Fibroblast of skin of right biceps (primary cell): ENCODE measurements at regions not wholly inside any gene's neighbourhood (a gene's known extent, or its start where the extent isn't known, plus 50 kb on each side); places are given as distances from the start of the nearest gene placed in this dataset.

ENCODE experiments used
- DNase-seq: peaks from one replicate; pipeline ENCODE4 v3.0.0-alpha.2; 2013

DNA sequence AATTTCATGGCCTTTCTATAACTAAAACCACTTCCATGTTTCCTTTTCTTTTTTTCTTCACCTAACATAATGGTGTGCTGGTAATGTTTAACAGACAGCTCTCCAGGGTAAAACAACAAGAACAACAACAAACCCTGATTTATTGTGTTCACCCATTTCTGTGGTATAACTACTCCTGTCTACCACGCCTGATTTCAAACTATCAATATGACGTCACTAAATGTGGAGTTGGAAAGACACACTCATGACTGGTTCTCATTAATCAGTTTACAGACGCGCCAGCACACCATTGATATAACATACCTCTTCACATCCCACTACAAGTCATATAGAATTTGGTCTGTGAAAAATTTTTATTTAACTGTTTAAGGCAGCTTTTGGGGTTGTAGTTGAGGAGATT, 142.9 kb downstream of the ARRDC3 start:
- DNase-seq: no peak

DNA sequence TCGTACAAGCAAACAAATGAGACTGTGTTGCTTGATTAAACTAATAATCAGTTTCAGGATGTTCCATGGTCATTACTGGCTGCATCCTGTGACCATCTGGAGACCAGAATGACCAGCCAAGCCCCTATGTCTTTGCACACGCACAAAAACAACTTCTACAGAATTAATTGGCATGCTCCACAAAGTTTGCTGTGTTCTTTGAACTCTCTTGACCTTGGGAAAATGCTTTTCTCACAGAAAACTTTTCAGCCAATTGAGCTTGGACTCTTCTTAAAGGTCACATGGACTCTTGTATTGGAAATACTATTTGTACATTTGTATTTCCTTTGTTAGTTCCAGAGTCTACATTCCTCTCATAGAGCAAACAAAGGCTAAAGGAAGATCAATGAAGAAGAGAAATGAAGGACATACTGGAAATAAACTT, 147.8 kb downstream of the ARRDC3 start:
- no peak for DNase-seq

DNA sequence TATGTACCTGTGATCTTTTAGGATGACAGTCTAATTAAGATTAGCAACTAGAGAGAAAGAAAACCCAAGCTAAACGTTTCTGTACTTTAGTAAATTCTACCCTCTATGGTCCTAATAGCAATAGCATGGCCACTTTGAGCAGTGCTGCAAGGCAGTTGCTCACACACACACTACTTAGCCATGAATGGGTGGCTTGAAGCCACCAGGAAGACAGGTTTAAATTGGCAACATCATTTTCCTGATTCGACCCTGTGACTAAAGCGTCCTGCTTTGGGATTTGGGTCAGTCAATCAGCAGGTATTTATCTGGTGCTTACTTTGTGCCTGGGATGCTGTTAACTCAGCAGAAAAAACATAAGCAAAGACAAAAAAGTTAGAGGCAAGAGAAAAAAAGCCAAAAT, 150.6 kb downstream of the ARRDC3 start:
- DNase-seq: no peak

DNA sequence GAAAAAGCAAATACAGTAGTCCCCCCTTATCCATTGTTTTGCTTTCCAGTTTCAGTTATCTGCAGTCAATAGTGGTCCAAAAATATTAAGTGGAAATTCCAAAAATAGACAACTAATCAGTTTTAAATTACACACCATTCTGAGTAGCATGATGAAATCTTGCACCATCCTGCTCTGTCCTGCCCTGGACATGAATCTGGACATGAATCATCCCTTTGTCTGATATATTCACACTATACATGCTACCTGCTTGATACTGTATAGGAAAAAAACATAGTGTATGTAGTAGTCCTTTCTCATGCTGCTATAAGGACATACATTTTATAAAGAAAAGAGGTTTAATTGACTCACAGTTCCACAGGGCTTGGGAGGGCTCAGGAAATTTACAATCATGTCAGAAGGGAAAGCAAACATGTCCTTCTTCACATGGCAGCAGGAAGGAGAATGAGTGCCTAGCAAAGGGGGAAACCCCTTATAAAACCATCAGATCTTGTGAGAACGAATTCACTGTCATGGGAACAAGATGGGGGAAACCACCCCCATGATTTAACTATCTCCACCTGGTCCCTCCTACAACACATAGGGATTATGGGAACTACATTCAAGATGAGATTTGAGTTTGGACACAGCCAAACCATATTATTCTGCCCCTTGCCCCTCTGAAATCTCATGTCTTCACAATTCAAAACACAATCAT, 153.9 kb downstream of the ARRDC3 start:
- peak; percentile 47 for DNase-seq

DNA sequence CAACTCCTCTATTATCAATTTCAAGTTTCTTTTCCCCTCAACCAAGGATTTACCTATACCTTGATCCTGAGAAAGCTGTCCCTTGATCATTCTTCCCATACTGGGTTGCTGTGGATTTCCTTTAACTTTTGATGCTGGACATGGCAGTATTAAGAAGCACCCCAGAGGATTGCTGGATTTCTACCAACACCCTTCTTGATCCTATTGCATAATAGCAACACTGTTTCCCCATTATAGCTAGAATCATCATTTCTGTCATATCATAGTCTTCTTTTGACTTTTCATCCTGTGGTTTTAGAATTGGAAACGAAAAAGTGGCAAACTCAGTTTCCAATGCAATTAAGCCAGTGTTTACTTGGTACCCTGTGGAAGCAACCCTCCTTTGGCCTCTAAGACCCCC, 154.9 kb downstream of the ARRDC3 start:
- DNase-seq: no peak

DNA sequence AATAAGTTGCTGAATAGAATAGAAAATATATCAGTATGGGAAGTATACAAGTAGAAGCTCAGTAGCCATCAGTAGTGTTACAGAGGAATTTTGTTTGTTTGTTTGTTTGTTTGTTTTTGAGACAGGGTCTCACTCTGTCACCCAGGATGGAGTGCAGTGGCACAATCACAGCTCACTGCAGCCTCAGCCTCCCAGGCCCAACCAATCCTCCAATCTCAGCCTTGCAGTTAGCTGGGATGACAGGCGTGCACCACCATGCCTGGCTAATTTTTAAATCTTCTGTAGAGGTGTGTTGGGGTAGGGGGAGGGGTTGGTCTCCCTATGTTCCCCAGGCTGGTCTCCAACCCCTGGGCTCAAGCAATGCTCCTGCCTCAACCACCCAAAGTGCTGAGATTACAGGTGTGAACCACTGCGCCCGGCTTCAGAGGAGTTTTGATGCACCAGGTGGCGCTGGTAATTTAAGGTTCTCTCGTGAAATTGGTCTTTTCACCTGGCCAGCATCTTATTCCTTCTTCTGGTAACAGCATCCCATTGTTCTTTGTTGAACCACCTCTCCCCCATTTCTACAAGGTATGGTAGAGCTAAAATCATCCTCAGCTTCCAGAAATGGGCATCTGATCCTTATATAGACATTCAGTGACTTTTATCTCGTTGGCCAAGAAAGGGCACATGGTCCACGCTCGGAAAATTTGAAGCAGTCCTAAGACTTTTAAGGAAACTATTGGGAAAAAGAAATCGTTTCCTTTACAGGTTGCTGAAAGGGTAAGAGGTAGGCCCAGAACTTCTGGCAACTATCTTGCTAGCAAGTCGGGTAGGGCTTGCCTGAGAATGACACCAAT, 157.1 kb downstream of the ARRDC3 start:
- no peak for DNase-seq

DNA sequence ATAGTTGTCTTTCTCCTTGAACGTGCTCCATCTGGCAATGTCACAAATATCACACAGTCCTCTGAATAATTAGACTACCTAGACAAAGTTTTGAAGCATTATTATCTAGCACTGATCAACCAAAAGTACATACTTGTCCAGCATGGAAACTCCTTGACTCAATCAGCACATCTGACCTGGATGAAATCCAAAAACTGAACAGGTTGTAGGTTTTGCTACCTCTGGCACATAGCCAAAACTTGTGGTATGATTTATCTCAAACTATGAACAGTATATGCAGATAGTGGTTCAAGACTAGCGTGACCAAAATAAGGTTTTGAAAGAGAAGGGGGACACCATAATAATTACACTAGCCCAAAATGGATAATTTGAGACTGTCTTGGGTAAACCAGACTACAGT, 158.1 kb downstream of the ARRDC3 start:
- no peak for DNase-seq

DNA sequence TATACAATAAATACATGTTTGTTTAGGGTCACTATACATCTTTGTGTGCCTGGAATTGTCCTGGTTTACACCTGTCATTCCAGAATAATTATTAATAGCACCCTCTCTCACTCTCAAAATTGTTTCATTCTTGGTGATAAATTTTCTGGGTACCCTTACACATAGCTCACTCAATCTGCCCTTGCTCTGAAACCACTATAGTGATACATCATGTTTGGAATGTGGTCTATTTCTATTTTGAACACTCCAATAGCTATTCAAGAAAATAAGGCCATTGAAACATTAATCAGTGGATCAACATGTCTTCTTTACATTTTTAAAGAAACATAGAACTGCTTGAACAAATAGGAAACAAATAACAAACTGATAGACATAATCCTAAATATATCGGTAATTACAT, 158.7 kb downstream of the ARRDC3 start:
- peak; percentile 63 for DNase-seq

DNA sequence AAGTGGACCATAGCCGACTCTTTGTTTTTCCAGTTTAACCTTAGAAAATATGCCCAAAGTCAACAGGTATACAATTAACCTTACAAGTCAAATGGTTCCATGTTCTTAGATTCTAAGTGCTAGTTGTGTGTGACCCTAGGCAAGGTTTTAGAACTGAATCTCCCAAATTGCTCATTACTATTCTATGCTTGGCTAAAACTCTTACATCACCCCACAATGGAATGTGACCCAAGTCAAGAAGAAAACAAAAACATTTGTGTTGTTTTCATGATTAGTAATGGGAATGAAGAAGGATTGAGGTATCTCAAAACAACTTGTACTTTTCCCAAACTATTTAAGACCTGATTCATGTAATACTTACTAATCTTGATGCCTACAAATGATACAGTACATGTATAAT, 159.2 kb downstream of the ARRDC3 start:
- DNase-seq: no peak

DNA sequence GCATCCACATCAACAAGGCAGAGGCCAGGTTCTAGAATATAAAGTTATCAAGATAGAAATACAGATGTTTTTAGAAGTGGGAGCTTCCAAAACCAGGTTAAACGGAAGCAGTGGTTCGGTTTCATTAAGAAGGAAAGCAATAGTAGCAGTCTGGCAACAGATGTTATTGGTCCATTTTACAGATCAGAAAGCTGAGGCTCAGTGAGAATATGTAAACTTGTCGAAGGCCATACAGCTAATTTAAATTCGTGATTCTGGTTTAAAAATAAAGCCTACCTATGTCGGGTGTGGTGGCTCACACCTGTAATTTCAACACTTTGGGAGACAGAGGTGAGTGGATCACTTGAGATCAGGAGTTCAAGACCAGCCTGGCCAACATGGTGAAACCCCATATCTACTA, 160.6 kb downstream of the ARRDC3 start:
- DNase-seq: no peak

DNA sequence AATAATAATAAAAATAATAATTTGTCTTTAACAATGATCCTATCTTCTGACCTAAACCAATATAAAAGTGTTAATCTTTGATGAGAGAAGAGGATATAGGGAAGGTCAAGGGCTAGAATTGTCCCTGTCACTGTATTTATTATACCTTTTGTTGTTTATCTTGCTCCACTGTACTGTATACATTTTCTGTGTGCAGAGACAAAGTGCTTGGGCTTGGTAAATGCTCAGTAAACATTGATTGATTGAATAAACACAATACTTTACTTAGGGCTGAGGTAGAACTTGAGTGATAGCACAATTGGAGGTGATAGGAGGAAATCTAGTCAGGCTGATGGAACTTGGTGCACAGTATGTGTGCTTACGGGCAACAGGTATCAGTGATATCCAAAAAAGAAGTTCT, 161.2 kb downstream of the ARRDC3 start:
- no peak for DNase-seq

DNA sequence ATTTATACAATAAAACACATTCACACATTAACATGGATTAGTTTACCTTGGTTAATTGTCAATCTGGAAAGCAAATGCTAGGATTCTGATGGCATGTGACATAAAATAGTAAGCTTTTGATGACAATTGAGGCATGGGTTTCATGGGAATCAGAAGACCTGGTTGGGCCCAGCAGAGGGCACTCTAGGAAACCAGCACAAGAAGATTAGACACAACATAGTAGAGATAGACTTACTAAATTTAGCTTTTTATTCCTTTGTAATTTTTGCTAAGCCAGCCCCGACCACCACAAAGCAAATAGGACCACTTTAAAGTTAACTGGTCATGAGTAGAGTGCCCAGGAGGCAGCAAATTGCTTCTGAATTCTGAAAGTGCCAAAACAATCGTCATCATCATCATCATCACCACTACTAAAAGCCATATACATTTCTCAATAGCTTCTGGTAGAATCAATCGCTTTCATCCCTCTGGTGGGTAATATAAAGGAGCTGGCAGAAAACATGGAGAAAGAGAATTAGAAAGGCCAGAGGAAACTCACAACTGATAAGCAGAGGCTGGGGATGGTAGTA, 163.2 kb downstream of the ARRDC3 start:
- peak; percentile 44 for DNase-seq

DNA sequence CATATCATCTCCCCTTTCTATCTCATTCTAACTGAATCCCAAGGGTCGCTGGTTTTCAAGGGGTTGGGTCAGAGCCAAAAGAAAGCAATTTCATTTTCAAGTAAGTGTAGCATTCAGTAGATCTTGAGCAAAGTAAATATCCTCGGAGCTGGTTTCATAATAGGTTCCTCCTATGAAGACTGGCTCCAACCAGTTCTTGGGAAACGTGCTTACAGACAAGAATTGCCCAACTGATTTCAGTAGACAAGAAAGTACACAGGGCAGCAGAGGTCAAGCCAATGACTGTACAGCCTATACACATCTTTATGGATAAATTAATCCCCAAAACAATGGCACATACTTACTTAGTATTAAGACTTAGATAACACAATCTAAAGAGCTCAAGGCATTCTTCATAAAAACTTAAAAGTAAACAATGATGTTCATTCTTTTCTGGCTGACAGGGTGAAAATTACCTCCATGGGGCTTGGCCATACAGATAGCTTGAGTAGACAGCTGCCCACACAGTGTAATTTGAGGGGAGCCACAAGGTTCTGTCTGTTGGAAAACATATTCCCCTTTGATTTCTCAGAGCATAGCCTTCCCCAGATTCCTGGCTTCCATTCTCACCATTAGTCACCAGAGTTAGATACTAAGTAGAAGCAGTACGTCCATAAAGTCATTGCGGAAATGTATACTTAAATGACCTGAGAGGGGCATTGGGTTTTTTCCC, 163.9 kb downstream of the ARRDC3 start:
- peak; percentile 57 for DNase-seq

DNA sequence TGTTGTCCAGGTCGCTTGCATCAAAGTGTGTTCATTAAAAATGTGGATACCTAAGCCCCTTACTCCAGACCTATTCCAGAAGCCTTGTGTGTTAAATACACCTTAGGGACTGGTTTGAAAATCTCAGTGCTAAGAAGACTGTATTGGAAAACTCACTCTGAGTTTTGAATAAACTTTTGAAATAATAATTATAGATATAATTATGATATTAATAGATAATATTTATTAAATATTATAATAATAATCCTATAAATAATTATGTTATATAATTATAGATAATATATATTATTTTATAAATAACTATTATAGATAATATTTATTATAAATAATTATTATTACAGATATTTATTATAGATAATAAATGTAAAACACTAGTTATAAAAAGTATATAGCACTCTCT, 165.3 kb downstream of the ARRDC3 start:
- no peak for DNase-seq

DNA sequence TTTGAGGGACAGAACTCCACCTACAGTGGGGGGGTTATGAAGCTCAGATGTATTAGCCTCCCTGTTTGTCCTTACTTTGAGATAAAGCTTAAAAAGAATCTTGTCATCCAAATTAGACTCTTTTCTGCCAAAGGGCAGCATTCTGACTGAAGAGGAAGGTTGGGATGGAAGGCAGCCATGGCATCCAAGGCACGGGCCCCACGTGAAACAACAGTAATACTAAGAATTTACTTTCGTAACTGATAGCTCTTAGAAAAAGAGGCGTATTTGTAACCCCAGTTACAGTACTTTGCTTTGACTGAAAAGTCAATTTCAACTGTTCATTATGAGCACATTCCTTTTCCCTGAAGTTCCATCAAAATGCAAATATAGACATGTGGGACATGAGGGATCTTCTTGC, 168.5 kb downstream of the ARRDC3 start:
- no peak for DNase-seq
